ENCODE measurements at regions not wholly inside any gene's neighbourhood (a gene's known extent, or its start where the extent isn't known, plus 50 kb on each side); places are given as distances from the start of the nearest gene placed in this dataset.

DNA sequence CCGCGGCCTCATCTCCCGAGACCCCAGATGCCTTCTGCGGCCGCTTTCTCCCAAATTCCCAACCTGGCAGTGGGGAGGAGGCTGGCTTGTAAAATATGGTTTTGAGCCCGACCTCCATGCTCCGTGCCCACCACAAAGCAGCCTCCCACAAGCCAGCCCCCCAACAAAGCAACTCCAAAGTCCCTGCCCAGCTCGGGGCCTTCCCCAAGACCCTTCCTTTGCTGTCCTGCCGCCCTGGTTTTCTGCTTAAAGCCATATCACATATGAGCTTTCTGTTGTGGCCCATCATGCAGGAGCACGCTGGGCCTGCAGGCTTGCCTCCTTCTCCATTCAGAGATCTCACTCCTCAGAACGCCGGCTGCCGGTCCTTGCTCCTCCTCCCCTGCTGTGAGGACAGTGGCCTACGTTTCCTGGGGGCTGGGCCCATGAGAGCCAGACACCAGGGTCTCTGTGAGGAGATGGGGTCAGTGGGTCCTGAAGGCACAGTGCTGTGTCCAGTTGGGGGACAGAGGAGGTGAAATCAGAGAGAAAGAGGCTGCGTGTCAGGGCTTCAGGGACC, 680.0 kb downstream of the BRD1 start:
- Histone ChIP-seq H3K4me1 (ENCODE audit: insufficient read depth, low read length) (no peaks in the 10 kb centered on the region), H3K27me3 (ENCODE audit: insufficient read depth, low read length) (no peaks in the 10 kb centered on the region), H3K4me3 (ENCODE audit: low read length) (no peak overlapping the region), H3K9me3 (ENCODE audit: low read depth, low read length) (no peaks in the 10 kb centered on the region)

DNA sequence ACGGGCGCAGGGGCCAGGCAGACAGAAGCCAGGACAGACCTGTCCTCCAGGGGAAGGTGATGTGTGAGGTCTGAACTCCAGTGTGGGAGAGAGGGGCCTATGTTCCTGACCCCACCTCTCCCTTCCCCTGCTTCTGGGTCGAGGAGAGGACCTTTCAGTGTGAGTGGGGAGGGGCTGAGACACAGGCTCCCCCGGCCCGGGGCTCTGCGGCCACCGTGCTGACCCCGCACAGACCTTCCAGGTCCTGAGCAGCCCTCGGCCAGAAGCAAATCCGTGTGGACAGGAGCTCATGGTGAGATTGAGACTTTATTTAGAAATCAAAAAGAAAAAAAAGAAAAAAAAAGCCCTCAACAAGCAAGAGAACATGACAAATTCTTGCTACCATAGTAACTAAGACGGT, 680.5 kb downstream of the BRD1 start:
- no peaks in the 10 kb centered on the region for H3K9me3 ChIP-seq (ENCODE audit: low read depth, low read length)
- no peak overlapping the region for H3K4me3 ChIP-seq (ENCODE audit: low read length)
- H3K4me1 ChIP-seq (ENCODE audit: insufficient read depth, low read length) = no peaks in the 10 kb centered on the region
- H3K27me3 ChIP-seq (ENCODE audit: insufficient read depth, low read length) = no peaks in the 10 kb centered on the region

DNA sequence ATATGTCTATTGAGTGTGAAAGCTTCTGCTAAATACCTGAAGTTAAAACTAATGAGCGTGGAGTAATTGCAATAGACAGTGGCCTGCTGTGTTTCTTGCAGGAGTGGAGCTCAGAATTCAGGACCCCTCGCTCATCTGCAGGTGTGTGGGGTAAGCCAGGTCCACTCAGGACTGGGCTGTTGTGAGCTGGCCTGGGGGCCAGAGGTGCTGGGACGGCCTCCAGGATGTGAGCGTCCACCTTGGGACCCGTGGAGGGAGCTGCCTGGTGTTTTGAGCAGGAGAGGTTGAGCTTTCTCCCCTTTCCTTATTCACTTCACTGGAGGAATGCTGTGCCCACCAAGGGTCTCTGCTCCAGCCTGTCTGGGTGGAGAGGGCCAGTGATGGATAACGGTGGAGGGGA, 681.2 kb downstream of the BRD1 start:
- no peaks in the 10 kb centered on the region for H3K9me3 ChIP-seq (ENCODE audit: low read depth, low read length)
- H3K27me3 ChIP-seq (ENCODE audit: insufficient read depth, low read length) = no peaks in the 10 kb centered on the region
- H3K4me1 ChIP-seq (ENCODE audit: insufficient read depth, low read length) = no peaks in the 10 kb centered on the region

DNA sequence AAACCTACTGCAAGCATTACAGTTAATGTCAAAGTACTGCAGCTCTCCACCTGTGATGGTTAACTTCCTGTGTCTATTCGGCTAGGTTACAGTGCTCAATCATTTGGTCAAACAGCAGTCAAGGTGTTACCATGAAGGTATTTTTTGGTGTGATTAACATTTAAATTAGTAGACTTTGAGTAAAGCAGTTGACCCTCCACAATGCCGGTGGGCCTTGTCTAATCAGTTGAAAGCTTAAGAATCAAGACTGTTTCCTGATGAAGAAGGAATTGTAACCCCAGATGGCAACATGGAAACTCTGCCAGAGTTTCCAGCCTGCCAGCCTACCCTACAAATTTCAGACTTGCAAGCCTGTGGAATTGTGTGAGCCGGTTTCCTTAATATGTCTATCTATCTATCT, 683.9 kb downstream of the BRD1 start:
- no peaks in the 10 kb centered on the region for H3K9me3 ChIP-seq (ENCODE audit: low read depth, low read length)
- no peaks in the 10 kb centered on the region for H3K4me1 ChIP-seq (ENCODE audit: insufficient read depth, low read length)
- no peak overlapping the region for H3K4me3 ChIP-seq (ENCODE audit: low read length)
- no peaks in the 10 kb centered on the region for H3K27me3 ChIP-seq (ENCODE audit: insufficient read depth, low read length)

More for the DNA sequence above, 681.2 kb downstream of the BRD1 start:
- H3K4me3 ChIP-seq (ENCODE audit: low read length) = no peak overlapping the region

DNA sequence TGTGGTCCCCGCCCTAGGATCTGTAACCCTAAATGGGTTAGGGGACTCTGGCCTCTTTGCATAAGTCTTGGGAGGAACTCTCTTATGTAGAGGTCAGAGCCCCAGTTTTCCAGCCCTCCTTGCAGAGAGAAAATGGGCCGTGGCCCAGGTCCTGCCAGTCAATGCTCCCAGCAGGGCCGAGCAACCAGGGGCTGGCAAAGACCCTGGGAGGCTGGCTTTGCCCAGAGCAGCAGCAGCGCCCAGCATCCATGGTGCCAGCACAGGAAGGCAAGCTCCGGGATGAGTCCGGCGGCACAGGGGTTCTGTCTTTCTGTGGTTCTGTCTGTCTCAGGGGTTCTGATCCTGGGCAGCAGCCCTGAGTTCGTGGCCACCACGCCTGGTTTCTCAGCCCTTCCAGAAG, 684.8 kb downstream of the BRD1 start:
- Histone ChIP-seq H3K27me3 (ENCODE audit: insufficient read depth, low read length) (no peaks in the 10 kb centered on the region), H3K4me3 (ENCODE audit: low read length) (no peak overlapping the region), H3K4me1 (ENCODE audit: insufficient read depth, low read length) (no peaks in the 10 kb centered on the region), H3K9me3 (ENCODE audit: low read depth, low read length) (no peaks in the 10 kb centered on the region)

DNA sequence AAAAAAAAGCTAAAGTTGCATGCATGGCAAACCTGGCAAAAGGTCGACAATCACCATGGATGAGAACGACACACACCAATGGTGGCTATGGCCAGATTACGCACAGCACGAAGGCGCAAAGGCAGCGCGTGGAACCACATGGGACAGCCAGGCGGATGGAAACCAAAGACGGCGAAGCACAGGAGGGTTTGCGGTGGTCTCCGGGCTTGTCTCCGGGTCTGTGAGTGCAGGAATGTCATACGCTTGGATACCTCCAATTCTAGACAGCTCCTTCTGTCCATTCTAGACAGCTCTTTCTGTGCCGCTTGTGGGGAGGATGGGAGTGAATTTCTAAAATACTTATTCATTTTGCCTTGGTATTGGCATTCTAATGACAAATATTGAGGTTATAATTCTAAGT, 685.4 kb downstream of the BRD1 start:
- Histone ChIP-seq H3K4me1 (ENCODE audit: insufficient read depth, low read length) (no peaks in the 10 kb centered on the region), H3K9me3 (ENCODE audit: low read depth, low read length) (no peaks in the 10 kb centered on the region), H3K4me3 (ENCODE audit: low read length) (no peak overlapping the region), H3K27me3 (ENCODE audit: insufficient read depth, low read length) (no peaks in the 10 kb centered on the region)

DNA sequence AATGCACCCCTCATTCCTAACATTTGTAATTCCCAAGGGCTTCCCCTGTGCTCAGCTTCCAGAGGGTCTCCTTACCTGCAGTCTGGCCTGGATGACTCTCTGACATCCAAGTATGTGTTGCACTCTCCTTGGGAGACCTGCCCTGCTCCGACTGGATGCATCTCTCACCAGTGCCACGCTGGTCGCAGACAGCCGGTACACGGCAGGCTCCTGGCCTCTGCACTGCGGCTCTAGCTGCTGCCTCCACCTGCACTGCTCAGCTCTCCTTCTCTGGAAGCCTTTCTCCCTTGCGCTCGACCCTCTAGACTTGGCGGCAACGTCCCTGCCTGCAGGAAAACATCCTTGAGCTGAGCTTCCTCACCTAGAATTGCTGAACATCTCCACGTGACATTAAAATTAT, 685.9 kb downstream of the BRD1 start:
- Histone ChIP-seq H3K27me3 (ENCODE audit: insufficient read depth, low read length) (no peaks in the 10 kb centered on the region), H3K4me3 (ENCODE audit: low read length) (no peak overlapping the region), H3K9me3 (ENCODE audit: low read depth, low read length) (no peaks in the 10 kb centered on the region), H3K4me1 (ENCODE audit: insufficient read depth, low read length) (no peaks in the 10 kb centered on the region)

DNA sequence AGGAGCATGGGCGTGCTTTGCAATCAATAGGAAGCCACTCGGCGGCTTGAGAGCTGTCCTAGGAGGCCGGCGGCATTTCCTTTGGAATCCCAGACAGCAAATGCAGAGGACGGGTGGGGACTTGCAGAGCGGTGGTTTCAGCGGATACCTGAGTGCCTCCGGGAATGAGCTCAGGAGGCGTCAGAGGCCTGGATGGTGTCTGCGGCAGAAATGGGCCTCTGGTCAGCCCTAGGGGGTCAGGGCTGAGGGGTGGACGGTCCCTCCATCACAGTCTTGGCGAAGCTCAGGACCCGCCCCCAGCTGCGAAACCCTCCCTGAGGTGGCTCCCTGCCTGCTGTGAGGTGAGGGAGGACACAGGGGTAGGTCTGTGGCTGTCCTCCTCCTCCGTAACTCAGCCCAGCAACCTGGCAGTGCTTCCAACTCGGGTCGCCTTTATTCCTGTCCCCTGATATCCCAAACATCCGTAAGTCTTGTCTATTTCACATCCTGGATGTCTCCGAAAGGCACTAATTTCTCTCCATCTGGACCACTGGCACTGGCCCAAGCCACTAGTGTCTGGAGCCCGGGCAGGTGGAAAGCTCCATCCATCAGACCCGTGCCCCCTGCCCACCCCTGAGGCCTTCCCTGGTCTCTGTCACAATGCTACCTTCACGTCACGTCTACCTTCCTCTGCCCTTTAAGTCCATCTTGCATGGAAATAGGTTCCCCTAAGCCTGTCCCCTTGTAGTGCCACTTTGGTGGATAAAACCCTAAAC, 686.6 kb downstream of the BRD1 start:
- H3K4me1 ChIP-seq (ENCODE audit: insufficient read depth, low read length) = no peaks in the 10 kb centered on the region
- no peaks in the 10 kb centered on the region for H3K9me3 ChIP-seq (ENCODE audit: low read depth, low read length)
- no peaks in the 10 kb centered on the region for H3K27me3 ChIP-seq (ENCODE audit: insufficient read depth, low read length)
- H3K4me3 ChIP-seq (ENCODE audit: low read length) = no peak overlapping the region

DNA sequence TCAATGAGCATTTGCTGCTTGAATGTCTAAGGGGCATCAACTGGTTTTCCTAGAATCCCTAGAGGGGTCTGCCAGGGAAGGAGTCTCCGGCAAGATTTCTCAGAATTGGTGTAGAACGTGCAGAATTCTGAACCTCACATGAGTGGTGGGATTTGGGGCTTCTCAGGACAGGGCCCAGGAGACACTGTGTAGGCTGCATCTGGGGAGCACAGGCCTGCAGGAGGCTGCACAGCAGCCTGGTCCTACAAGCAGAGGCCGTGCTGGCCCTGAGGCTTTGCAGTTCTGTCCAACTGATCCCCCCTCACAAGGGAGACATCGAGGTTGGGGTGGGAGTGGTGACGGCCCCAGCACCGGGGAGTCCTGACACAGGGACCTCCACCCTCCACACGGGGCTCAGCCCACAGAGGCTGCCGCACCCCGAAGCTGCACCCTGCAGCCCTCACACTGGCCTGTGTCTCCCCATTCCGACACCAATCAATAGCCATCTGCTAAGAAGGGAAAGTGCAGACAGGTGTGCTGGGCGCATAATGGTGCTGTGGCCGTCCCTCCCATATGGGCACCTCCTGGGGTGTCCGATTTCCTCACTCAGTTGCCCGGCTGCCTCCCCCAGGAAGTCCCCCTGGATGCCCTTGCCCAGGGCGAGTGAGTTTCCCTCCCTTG, 688.1 kb downstream of the BRD1 start:
- Histone ChIP-seq H3K4me1 (ENCODE audit: insufficient read depth, low read length) (no peaks in the 10 kb centered on the region), H3K4me3 (ENCODE audit: low read length) (no peak overlapping the region), H3K27me3 (ENCODE audit: insufficient read depth, low read length) (no peaks in the 10 kb centered on the region), H3K9me3 (ENCODE audit: low read depth, low read length) (no peaks in the 10 kb centered on the region)

DNA sequence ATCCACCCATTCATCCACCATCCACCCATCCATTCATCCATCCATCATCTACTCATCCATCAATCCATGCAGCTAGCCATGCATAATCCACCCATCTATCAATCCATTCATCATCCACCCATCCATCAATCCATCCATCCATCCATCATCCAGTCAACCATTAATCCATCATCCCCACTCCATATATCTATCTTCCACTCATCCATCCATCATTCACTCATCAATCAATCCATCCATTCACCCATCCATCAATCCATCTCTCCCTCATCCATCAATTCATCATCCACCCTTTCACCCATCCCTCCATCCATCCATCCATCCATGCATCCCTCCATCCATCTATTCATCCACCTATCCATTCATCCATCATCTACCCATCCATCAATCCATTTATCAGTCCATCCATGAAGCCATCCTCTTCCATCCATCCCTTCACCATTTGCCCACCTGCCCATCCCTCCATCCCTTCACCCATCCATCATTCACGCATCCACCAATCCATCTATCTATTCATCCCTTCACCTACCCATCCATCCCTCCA, 689.4 kb downstream of the BRD1 start:
- no peak overlapping the region for H3K4me3 ChIP-seq (ENCODE audit: low read length)
- H3K9me3 ChIP-seq (ENCODE audit: low read depth, low read length) = no peaks in the 10 kb centered on the region
- no peaks in the 10 kb centered on the region for H3K27me3 ChIP-seq (ENCODE audit: insufficient read depth, low read length)
- H3K4me1 ChIP-seq (ENCODE audit: insufficient read depth, low read length) = no peaks in the 10 kb centered on the region

DNA sequence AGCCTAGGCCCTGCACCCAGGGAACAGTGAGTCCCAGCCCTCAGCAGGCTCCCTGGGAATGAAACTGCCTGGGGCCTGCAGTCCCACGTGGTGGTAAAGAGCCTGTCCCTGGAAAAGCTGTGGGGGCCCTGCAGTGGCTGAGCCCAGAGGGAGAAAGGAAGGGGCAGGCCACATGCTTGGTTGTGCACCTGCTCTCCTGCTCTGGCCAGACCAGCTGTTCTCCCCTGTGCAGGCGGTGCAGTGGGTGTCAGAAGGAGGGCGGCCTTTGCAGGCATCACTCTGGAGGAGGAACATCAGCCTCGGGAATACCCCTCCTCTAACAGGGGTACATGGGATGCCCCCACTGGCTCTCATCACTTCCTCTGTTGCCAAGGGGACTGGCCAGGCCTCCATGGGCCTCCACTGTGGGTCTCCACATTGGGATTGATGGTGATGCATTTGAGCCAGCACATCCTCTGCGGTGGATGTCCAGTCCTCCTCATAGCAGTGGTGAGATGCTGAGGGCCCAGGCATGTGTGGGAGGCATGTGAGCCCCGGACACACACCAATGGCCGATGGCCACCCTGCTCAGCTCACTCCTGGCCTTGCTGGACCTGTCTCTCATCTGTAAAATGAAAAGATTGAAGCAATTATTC, 690.4 kb downstream of the BRD1 start:
- Histone ChIP-seq H3K27me3 (ENCODE audit: insufficient read depth, low read length) (no peaks in the 10 kb centered on the region), H3K4me3 (ENCODE audit: low read length) (no peak overlapping the region), H3K4me1 (ENCODE audit: insufficient read depth, low read length) (no peaks in the 10 kb centered on the region), H3K9me3 (ENCODE audit: low read depth, low read length) (no peaks in the 10 kb centered on the region)

DNA sequence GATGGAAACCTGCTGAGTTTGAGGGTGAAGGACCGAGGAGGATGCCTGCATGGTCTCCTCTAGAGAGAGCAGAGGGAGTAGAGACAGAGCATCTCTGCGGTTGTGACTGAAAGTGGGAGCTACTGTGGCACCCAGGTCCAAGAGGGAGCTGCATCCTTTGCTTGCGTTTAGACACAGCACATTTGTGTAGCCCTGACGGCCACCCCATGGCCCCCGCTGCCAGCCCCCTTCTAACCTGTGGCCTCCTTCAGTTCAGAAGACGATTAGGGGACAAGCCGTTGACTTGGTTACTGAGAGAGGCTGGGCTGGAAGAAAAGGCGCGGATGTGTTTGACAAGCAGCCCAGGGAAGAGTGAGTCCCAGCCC, 690.9 kb downstream of the BRD1 start:
- H3K4me3 ChIP-seq (ENCODE audit: low read length) = no peak overlapping the region
- H3K27me3 ChIP-seq (ENCODE audit: insufficient read depth, low read length) = peaks cover 2% of the 10 kb centered on the region
- no peaks in the 10 kb centered on the region for H3K9me3 ChIP-seq (ENCODE audit: low read depth, low read length)
- no peaks in the 10 kb centered on the region for H3K4me1 ChIP-seq (ENCODE audit: insufficient read depth, low read length)

DNA sequence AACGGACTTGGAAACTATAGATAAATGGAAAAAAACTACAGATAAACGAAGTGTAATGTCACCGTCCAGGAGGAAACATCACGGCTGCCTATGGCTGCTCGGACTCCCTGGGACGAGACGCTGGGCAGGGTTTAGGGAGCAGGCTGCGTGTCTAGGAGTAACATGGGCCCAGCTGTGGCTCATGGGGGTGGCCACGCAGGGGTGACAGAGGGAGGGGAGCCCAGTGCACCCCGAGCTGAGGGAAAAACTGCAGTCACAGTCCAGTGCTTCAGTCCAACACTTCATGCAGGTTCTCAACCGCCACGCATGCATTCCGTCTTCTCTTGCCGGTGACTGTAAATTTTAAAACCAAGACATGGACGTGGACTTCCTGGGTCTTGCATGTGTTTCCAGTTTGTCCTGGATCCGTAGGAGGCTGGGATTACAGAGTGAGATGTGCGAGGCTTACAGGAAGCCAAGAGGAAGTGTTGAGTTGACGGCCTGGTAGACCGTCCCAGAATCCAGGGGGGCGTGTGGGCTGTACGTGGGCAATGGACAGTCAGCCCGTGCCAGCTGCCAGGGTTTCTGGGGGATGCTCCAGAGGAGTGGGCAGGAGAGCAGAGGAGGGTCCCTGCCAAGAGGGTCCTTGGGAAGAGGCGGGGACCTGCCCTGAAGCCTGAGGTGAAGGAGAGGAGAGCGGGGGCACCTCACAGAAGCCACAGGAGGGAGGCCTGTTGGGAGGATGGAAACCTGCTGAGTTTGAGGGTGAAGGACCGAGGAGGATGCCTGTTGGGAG, 691.4 kb downstream of the BRD1 start:
- Histone ChIP-seq H3K4me3 (ENCODE audit: low read length) (no peak overlapping the region), H3K4me1 (ENCODE audit: insufficient read depth, low read length) (no peaks in the 10 kb centered on the region), H3K27me3 (ENCODE audit: insufficient read depth, low read length) (peaks cover 2% of the 10 kb centered on the region), H3K9me3 (ENCODE audit: low read depth, low read length) (no peaks in the 10 kb centered on the region)

DNA sequence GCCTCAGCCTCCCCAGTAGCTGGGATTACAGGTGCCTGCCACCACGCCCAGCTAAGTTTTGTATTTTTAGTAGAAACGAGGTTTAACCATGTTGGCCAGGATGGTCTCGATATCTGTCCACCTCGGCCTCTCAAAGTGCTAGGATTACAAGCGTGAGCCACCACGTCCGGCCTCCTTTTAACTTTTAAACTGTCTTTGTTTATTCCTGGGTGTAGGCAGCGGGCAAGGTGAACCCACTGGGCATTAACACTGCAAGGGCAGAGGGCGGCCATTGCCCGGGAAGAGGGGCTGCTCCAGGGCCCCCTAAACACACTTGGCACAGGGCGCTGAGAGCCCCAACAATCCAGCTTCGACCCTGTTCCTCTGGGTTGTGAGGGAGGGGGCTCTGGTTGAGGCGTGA, 693.6 kb downstream of the BRD1 start:
- Histone ChIP-seq H3K4me3 (ENCODE audit: low read length) (no peak overlapping the region), H3K9me3 (ENCODE audit: low read depth, low read length) (no peaks in the 10 kb centered on the region), H3K27me3 (ENCODE audit: insufficient read depth, low read length) (peaks cover 2% of the 10 kb centered on the region), H3K4me1 (ENCODE audit: insufficient read depth, low read length) (no peaks in the 10 kb centered on the region)

DNA sequence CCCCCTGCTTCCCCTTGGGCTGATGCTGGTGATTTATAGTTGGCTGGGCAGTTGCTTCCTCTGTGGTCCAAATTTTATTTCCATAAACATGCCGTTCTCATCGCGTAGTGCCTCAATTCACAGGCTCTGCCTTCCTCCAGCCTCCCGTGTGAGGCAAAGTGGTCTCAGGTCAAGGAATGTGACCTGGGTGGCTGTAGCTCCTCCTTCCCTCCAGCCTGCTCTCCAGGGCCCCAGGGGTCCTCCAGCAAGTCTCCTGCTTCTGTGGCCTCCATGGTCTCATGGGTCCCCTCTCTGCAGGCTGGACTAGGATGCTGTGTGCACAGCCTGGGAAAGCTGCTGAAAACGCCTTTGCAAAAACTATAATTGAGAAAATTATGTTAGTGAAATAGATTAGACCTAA, 694.1 kb downstream of the BRD1 start:
- Histone ChIP-seq H3K4me1 (ENCODE audit: insufficient read depth, low read length) (no peaks in the 10 kb centered on the region), H3K27me3 (ENCODE audit: insufficient read depth, low read length) (peaks cover 2% of the 10 kb centered on the region), H3K9me3 (ENCODE audit: low read depth, low read length) (no peaks in the 10 kb centered on the region), H3K4me3 (ENCODE audit: low read length) (no peak overlapping the region)

Measured in mononuclear cell (primary cell).